ENCODE measurements at regions not wholly inside any gene's neighbourhood (a gene's known extent, or its start where the extent isn't known, plus 50 kb on each side); places are given as distances from the start of the nearest gene placed in this dataset.

DNA sequence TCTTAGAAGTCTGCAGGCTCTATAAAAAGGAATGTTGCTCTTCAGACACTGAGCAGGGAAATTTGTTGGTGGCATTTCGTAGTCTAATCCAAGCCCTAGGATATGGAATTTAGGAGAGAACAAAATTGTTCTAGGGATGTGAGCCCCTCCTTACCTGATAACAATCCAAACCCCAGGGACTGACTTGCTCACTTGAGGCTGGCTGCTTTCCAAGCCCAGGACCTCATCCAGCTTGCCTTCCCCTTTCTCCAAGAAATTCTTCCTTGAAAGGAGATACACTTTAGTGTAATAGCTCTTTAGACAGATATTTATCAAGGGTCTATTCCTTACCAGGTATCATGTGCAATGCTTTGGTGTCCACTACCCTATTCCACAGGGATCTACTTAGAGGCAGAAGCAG lies 279.8 kb downstream of the C1D start:
- TF ChIP-seq, protein P1, sequence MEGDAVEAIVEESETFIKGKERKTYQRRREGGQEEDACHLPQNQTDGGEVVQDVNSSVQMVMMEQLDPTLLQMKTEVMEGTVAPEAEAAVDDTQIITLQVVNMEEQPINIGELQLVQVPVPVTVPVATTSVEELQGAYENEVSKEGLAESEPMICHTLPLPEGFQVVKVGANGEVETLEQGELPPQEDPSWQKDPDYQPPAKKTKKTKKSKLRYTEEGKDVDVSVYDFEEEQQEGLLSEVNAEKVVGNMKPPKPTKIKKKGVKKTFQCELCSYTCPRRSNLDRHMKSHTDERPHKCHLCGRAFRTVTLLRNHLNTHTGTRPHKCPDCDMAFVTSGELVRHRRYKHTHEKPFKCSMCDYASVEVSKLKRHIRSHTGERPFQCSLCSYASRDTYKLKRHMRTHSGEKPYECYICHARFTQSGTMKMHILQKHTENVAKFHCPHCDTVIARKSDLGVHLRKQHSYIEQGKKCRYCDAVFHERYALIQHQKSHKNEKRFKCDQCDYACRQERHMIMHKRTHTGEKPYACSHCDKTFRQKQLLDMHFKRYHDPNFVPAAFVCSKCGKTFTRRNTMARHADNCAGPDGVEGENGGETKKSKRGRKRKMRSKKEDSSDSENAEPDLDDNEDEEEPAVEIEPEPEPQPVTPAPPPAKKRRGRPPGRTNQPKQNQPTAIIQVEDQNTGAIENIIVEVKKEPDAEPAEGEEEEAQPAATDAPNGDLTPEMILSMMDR (IDR thresholded peaks at IDR 0.05), result no peak
- no peak for TF ChIP-seq POLR2A (IDR thresholded peaks at IDR 0.05)

All from sigmoid colon (tissue), 3 donors.